ENCODE measurements at regions not wholly inside any gene's neighbourhood (a gene's known extent, or its start where the extent isn't known, plus 50 kb on each side); places are given as distances from the start of the nearest gene placed in this dataset.

DNA sequence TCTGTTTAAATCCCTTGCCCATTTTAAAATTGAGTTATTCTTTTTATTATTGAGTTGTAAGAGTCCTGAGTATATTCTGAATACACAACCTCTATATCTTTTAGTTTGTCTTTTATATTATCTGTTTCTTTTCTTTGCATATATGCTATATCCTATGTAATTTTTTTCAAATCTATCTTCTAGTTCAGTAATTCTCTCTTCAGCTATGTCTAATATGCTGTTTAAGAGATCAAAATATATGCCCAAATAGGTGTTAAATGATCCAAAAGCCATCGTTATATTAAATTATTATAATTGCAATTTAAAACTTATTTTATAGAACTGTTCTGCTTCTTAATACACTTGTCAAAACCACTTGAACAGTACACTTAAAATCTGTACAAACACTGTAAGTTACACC is 107.4 kb upstream of the TSPAN5 start:
- DNase-seq (ENCODE audit: low spot score): no peak

DNA sequence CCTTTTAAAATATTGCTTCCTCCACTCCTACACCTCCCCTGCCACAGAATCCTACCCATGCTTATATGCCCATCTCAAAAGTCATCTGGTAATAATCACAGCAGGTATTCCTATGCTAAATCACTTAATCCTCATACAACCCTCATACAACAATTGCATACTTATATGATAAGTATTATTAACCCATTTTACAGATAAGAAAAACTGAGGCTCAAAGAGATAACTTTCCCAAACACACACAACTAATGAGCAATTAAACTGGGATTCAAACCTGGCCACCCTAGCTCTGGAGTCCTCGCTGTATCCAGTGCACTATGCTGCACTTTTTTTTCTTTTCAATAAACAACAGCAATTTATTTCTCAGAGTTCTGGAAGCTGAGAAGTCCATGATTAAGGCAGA is 99.8 kb upstream of the TSPAN5 start:
- DNase-seq (ENCODE audit: low spot score): no peak

DNA sequence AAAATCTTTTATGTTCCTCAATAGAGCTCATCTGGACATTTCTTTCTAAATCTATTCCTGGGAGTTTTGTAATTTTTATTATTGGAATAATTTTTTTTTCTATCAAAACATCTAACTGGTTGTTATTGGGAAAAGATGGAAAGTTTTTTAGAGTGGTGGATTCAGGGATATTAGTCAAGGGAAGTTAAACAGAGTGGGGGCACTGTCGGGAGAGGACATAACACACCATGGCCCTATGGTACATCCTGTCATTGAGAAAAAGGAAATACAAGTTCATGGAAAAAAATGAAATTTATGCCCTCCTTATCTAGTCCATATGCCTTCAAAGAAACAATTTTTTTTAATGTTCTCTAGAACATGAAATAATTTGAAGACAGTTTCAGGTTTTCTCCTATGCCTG is 96.3 kb upstream of the TSPAN5 start:
- no peak for DNase-seq (ENCODE audit: low spot score)

DNA sequence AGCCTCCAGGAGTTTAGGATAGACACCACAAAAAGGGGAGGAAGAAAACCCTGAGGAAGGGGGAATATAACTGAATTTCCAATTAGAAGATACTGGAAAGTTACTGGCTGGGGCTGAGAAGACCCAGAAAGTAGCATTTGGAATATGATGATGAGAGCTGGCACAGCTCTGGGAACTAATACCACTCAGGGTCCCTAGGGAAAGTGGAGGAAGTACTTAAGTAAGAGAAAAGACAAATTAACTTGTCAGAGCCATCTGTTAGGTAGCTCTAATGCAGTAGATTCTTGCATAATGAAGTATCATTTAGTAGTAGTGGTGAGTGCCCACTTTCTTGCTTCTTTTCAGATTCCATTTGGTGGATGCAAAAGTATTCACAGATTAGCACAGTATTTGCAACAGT is 90.8 kb upstream of the TSPAN5 start:
- no peak for DNase-seq (ENCODE audit: low spot score)

DNA sequence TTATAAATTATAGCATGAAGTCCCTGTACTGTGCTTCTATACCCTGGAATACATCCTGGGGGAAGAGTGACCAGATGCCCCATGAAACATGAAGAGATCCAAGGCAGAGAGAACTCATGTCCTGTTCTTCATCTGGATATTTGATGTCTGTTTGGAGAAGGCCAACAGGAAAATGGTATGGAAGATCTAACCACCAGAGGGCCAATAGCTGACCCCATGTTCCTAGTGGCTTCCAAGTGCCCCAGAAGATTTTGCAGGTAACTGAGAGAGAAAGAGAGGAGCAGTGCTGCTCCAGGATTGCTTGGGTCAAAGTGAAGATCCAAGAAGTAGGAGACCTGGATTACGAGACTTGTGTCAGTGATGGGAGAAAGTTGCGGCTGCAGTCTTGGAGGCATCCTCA is 90.2 kb upstream of the TSPAN5 start:
- no peak for DNase-seq (ENCODE audit: low spot score)

DNA sequence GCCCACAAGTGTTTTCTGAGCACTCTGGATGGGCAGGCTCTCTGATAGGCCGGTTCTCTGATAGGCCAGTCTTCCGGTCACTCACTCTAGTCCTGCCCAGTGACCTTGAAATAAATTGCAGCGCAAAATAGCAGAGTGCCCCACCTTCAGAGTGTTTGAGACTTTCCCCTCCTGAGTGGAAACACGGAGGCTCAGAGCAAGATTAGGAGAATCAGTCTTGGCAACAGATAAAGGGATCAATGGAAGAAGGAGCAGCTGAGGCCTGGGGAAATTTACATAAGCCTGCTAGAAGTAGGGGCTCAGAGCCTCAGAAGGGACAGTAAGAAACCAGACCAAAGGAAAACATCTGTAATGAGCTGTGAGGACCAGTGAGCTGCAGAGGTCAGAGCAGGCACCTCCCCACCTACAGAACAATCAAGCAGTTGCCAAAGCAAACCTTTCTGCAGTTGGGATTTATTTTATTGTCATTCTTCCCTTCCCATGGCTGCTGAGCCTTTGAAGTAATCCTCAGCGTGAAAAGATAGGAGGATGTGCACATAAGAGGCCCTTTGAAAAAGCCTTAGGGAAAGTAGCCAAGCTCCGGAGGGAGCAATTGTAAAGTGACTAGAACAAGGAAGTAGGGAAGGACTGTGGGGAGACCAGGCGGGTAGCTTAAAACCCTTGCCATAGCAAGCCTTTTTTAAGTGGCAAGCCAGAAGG is 89.1 kb upstream of the TSPAN5 start:
- no peak for DNase-seq (ENCODE audit: low spot score)

DNA sequence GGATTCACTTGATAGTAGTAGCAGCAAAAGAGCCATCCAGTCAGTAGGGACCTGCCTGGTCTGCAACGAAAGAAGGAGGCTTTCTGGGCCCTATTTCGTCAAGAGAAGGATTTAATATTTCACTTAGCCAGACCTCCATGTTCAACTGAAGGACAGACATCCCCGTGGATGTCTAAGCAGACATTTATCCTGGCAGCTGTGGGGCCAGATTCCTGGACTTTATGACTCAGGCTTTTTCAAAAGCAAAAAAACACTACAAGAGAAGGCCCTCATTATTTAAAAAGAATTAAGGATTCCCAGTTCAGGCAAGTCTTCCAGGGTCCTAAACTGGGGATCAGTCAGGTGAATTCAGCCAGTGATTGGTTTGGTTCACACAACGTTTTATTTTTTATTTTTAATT is 88.5 kb upstream of the TSPAN5 start:
- DNase-seq (ENCODE audit: low spot score): no peak

DNA sequence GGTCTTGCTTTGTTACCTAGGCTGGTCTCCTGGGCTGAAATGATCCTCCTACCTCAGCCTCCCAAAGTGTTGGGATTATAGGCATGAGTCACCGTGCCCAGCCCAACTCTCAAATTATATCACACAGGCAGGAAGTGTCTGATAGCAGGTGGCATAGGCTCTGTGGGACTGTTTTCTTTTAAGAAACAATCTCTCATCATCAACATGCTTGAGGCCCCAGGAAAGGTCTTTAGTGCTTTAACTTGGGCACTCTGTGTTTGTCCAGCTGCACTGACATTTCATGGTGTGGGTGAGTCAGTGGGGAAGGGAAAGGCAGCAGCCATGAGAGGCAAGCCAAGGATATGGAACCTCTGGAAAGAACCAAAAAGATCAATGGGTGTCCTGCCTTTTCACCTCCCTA is 88.1 kb upstream of the TSPAN5 start:
- no peak for DNase-seq (ENCODE audit: low spot score)

DNA sequence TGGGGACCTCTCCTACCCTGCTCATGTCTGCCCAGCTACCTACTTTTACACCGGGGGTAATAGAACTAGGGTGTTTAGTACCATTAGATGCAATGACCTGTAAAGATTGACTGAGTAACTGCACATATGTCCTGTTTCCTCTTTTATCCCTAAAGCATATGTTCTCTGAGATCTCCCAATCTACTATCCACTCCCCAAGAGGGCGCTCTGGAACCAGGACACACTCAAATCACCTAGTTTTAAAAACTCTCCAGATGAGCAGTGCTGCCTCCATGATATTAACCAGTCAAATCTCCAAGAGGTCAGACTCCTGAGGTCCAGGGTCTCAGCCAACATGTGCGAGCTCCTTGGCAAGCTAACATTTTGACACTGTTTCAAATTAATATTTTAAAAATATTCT is 87.0 kb upstream of the TSPAN5 start:
- peak; percentile 54 for DNase-seq (ENCODE audit: low spot score)

DNA sequence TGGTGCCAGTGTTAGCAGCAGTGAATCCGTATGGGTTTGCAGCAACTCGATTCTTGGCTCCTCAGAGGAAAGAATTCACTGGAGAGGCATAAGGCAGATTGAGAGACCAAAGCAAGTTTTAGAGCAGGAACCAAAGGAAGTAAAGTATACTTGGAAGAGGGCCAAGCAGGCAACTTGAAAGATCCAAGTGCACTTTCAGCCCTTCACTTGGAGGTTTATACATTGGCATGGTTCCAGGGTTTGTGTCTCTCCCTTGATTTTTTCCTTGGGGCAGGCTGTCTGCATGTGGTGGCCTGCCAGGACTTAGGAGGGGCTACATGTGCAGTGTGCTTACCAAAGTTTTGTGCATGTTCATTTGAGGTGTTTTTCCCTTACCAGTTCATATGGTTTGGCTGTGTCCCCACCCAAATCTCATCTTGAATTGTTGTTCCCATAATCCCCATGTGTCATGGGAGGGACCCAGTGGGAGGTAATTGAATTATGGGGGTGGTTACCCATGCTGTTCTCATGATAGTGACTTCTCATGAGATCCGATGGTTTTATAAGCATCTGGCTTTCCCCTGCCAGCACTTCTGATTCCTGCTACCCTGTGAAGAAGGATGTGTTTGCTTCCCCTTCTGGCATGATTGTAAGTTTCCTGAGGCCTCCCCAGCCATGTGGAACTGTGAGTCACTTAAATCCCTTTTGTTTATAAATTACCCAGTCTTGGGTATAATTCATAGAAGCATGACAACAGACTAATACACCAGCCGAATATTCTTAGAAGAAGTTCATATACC is 86.2 kb upstream of the TSPAN5 start:
- DNase-seq (ENCODE audit: low spot score): peak; percentile 31

DNA sequence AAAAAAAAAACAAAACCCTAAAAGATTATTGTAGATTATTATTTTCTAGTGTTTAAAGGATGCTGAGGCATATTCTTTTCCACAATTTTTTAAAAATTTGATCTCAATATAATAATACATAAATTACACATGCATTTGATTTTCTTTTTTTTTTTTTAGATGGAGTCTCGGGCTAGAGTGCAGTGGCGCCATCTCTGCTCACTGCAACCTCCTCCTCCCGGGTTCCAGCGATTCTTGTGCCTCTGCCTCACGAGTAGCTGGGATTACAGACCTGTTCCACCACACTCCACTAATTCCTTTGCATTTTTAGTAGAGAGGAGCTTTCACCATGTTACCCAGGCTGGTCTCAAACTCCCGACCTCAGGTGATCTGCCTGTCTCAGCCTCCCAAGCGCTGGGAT is 83.5 kb upstream of the TSPAN5 start:
- no peak for DNase-seq (ENCODE audit: low spot score)

DNA sequence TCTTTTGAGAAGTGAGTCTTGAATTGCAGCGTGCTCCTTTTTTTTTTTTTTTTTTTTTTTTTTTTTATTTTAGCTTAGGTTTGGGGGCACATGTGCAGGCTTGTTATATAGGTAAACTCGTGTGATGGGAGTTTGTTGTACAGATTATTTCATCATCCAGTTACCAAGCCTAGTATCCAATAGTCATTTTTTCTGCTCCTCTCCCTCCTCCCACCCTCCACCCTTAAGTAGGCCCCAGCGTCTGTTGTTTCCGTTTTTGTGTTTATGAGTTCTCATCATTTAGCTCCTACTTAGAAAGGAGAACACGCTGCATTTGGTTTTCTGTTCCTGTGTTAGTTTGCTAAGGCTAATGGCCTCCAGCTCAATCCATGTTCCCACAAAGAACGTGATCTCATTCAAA is 81.3 kb upstream of the TSPAN5 start:
- DNase-seq (ENCODE audit: low spot score): no peak

DNA sequence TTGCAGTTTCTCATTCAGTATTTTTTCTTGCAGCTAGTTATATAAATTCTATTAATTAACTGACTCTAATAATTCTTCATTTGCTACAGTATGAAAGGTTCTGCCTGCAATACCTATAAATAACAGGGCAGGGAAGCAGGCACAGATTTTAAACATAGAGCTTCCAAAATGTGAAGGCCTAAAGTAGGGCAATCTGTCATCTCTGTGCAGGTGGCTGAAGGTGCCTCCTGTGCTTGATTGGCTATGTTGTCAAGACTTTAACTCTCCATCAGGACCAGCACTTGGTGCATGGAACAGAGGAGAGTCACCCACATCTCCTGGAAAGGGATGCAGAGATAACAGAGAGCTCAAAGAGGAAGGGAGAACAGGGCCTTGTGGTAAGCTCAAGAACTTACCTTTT is 75.2 kb upstream of the TSPAN5 start:
- no peak for DNase-seq (ENCODE audit: low spot score)

DNA sequence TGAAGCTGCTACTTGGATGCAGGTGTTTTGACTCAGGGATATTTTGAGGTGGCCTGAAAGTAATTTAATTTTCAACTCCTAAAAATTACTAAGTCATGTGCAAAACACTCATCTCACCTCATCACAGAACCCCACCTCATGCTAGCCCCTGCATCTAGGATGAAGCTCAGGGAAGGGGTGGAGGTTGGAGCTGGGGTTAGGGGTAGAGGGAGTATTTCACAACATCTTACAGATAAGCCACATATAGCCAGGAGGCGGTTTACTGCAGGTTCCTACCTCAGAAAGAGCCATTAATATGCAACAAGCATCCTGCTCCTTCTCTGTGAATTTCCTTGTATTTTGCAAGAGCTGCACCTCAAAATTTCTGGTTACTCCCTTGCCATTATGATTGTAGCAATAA is 70.5 kb upstream of the TSPAN5 start:
- DNase-seq (ENCODE audit: low spot score): no peak

DNA sequence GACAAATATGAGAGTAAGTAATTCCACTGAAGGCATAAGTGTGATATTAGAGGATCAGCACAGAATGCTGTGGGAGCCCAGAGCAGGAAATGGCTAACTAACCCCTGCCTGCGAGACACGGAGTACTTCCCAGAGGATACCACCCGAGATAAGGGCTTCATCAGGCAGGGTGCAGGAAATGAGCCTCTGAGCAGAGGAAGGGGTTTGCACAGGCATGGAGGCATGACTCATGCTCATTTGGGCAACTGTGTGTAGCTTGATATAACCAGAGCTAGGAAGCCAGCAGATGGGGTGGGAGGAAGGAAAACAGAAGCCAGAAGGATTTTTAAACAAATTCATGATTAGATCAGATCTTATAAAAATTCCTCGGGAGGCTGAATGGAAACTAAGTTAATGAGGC is 70.0 kb upstream of the TSPAN5 start:
- no peak for DNase-seq (ENCODE audit: low spot score)

DNA sequence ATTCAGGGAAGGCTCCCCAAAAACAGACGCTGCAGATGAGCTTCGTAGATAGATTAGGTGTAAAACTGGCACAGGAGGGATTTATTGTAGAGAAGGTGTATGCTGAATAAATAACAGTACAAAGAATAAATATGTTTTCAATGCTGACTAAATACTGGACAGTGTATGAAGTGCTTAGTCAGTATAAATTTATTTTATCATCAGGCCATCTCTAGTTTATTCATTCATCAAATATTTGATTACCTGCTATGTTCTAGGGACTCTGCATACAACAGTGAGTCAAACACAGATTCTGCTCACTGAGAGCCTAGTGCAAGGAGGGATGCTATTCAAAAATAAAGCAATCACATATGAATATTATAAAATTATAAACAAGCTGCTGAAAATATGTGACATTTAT is 63.6 kb upstream of the TSPAN5 start:
- DNase-seq (ENCODE audit: low spot score): no peak

DNA sequence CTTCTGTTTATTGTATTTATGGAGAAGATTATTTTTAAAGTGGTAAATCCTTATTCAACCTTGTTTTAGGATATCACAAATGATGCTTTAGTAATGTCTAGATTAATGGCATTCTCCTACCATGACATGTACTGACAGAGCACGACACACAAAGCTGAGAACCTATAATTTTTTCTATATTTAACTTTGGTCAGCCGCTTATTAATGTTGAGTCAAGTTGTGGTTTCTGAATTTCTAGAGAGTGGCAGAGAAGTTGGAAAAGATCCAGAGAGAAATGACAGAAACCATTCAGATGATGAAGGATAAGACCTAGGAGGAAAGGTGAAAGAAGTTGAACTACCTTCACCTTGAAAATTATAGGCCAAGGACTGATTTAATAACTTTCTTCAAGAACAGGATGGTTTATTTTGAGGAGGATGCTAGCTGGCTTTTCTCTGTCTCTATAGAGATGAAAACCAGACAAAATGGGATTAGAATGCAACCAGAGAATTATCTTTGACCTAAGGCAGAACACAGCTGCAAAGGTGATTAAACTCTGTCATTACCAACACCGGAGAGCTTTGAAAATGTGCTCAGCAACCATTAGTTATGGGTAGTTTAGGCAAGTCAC is 62.6 kb upstream of the TSPAN5 start:
- no peak for DNase-seq (ENCODE audit: low spot score)

DNA sequence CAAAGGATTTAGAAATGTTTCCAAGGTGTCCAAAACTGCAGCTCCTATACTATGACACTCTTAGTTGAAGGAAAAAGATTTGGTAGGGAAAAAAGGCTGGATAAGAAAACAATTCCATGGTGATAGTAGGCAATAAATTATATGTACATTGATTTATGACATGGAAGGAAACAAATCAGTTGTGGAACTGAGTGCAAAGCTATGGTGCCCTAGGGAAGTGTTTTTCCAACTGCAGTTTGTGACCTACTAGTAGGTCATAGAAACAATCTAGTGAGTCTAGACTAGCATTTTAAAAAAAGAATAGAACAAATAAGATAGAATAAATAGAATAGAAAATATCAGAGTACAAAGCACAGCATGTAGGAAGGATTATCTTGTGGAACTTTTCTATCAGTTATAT is 58.4 kb upstream of the TSPAN5 start:
- DNase-seq (ENCODE audit: low spot score): no peak

DNA sequence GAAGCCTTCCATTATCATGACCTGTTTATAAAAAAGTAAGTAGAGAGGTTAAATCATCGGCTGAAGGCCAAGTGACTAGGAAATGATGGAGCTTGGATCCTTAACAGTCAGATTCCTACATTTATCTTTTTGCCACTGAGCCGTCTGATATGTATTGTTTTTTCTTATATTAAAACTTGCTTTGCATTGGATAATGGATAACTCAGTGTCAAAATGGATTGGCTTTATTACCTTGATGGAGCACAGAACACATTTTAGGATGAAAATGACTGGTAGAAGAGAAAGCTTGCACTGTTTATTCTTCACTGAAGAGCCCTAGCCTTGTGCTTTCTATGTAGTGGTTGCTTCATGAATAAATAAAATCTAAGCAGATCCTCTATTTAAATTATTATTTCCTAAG is 54.2 kb upstream of the TSPAN5 start:
- no peak for DNase-seq (ENCODE audit: low spot score)

DNA sequence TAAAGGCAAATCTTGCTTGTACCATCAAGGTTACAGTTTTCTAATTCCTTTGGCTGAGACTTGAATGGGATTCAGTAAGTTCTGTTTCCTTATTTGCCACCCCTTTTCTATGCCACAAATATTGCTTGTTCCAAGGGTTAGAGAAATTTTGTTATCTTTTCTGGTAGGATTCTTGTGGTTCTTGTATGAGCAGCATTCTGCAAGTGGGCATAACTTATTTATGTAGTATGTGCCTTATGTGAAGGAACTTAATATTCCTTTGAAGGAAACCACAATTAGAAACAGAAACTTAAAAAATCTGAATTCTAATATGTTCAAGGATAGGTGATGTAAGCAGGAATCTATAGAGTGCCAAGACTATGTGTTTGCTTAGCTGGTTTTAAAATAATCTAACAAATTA is 53.1 kb upstream of the TSPAN5 start:
- no peak for DNase-seq (ENCODE audit: low spot score)

DNA sequence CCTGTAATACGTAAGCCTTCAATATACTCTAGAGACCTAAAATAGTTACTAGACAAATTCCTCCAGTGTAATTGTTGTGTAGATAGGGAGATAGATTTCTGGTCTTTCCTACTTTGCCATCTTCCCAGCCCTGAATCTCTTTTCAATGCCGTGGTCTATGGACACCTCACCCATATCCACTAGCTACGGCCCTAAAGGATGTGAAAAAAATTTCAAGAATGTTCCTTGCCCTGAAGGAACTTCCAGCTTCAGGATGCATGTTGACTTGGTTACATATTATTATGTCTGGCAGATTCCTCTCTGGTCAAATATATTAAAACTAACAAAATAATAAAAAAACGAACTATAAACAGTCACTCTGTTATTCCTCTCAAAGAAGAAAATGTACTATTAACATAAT is 52.4 kb upstream of the TSPAN5 start:
- DNase-seq (ENCODE audit: low spot score): no peak
